ENCODE measurements at regions not wholly inside any gene's neighbourhood (a gene's known extent, or its start where the extent isn't known, plus 50 kb on each side); places are given as distances from the start of the nearest gene placed in this dataset.

DNA sequence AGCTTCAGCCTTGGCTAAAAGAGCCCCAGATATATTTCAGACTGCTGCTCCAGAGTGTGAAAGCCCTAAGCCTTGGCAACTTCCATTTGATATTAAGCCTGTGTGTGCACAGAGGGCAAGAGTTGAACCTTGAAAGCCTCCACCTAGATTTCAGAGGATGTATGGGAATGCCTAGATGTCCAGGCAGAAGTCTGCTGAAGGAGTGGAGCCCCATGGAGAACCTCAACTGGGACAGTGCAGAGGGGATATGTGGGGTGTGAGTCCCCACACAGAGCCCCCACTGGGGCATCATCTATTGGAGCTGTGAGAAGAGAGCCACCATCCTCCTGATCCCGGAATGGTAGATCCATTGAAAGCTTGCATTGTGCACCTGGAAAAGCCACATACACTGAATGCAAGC, 1784.8 kb upstream of the CDH9 start:
- H2AFZ ChIP-seq, result no peak overlapping the region
- Mint-ChIP-seq H3K9me3 (peaks cover 28% of the 10 kb centered on the region), H3K27ac (no peak overlapping the region), H3K4me3 (no peak overlapping the region), H3K36me3 (ENCODE audit: low read depth) (peaks cover 20% of the 10 kb centered on the region), H3K27me3 (ENCODE audit: insufficient read depth, low read depth, poor library complexity) (peaks cover 2% of the 10 kb centered on the region), H3K4me1 (no peaks in the 10 kb centered on the region)
- no peak for TF ChIP-seq REST (IDR thresholded peaks at IDR 0.05; ENCODE audit: unreplicated experiment)
- TF ChIP-seq EZH2 (IDR thresholded peaks at IDR 0.05; ENCODE audit: low read depth, unreplicated experiment), result no peak
- TF ChIP-seq ZNF114 (CRISPR knock-in tag; IDR thresholded peaks at IDR 0.05), result no peak
- TF ChIP-seq STAT1 (IDR thresholded peaks at IDR 0.05; ENCODE audit: unreplicated experiment), result no peak
- no peak for TF ChIP-seq POLR2AphosphoS5 (IDR thresholded peaks at IDR 0.05; ENCODE audit: low read depth)
- TF ChIP-seq ETS1 (IDR thresholded peaks at IDR 0.05), result no peak
- TF ChIP-seq CTCF (conservative IDR thresholded peaks at IDR 0.05; ENCODE audit: low read depth in 2 of 2), result no peak
- TF ChIP-seq CREB1 (CRISPR knock-in tag; IDR thresholded peaks at IDR 0.05; ENCODE audit: low read depth), result no peak
- no peak for TF ChIP-seq ZNF331 (CRISPR knock-in tag; IDR thresholded peaks at IDR 0.05; ENCODE audit: low read depth)
- no peaks in the 10 kb centered on the region for H3K4me1 ChIP-seq (ENCODE audit: insufficient read depth)
- H3K4me2 ChIP-seq, result no peak overlapping the region
- H3K27ac ChIP-seq (ENCODE audit: low read depth), result no peak overlapping the region
- no peaks in the 10 kb centered on the region for H3K27me3 ChIP-seq (ENCODE audit: insufficient read depth)
- no peaks in the 10 kb centered on the region for H3F3A ChIP-seq (replicated peaks; ENCODE audit: low read depth)
- no peak for ATAC-seq
- peaks cover 6% of the 10 kb centered on the region; the same call in 1 of the 2 replicates for H3K9me2 ChIP-seq (ENCODE audit: insufficient read depth)
- H3K36me3 ChIP-seq (ENCODE audit: insufficient read depth), result no peaks in the 10 kb centered on the region
- no peak overlapping the region for H3K4me3 ChIP-seq
- no peaks in the 10 kb centered on the region for H4K20me1 ChIP-seq (replicated peaks; ENCODE audit: insufficient read depth)
- H3K79me2 ChIP-seq (replicated peaks; ENCODE audit: insufficient read depth), result no peaks in the 10 kb centered on the region
- DNase-seq (ENCODE audit: low spot score), result no peak

DNA sequence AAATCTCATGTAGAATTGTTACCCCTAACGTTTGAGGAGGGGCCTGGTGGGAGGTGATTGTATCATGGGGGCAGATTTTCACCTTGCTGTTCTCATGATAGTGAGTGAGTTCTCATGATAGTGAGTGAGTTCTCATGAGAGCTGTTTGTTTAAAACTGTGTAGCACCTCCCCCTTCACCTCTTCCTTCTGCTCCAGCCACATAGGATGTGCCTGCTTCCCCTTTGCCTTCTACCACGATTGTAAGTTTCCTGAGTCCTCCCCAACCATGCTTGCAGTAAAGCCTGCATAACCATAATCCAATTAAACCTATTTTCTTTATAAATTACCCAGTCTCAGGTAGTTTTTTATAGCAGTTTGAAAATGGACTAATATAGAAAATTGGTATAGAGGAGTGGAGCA, 1783.7 kb upstream of the CDH9 start:
- no peak overlapping the region for H3K4me3 Mint-ChIP-seq
- TF ChIP-seq NANOG (IDR thresholded peaks at IDR 0.05; ENCODE audit: borderline replicate concordance) (no peak), CTCF (conservative IDR thresholded peaks at IDR 0.05; ENCODE audit: low read depth in 2 of 2) (no peak), STAT1 (IDR thresholded peaks at IDR 0.05; ENCODE audit: unreplicated experiment) (no peak), ZNF331 (CRISPR knock-in tag; IDR thresholded peaks at IDR 0.05; ENCODE audit: low read depth) (no peak), JUNB (IDR thresholded peaks at IDR 0.05; ENCODE audit: unreplicated experiment) (no peak), ETS1 (IDR thresholded peaks at IDR 0.05) (no peak), POLR2AphosphoS5 (IDR thresholded peaks at IDR 0.05; ENCODE audit: low read depth) (no peak), EZH2phosphoT487 (IDR thresholded peaks at IDR 0.05; ENCODE audit: unreplicated experiment) (no peak), ZNF114 (CRISPR knock-in tag; IDR thresholded peaks at IDR 0.05) (no peak)

More for the DNA sequence above, 1783.7 kb upstream of the CDH9 start:
- no peak for DNase-seq (ENCODE audit: low spot score)
- no peaks in the 10 kb centered on the region for H3K79me2 ChIP-seq (replicated peaks; ENCODE audit: insufficient read depth)
- no peaks in the 10 kb centered on the region for H3F3A ChIP-seq (replicated peaks; ENCODE audit: low read depth)
- H3K36me3 Mint-ChIP-seq (ENCODE audit: low read depth), result peaks cover 20% of the 10 kb centered on the region
- H3K27ac Mint-ChIP-seq, result no peak overlapping the region
- H2AFZ ChIP-seq, result no peak overlapping the region
- H3K9me2 ChIP-seq (ENCODE audit: insufficient read depth), result peaks cover 9% of the 10 kb centered on the region
- no peak overlapping the region for H3K27ac ChIP-seq (ENCODE audit: low read depth)
- ATAC-seq, result no peak
- no peaks in the 10 kb centered on the region for H3K27me3 ChIP-seq (ENCODE audit: insufficient read depth)
- no peaks in the 10 kb centered on the region for H4K20me1 ChIP-seq (replicated peaks; ENCODE audit: insufficient read depth)
- H3K4me1 Mint-ChIP-seq, result no peaks in the 10 kb centered on the region
- H3K36me3 ChIP-seq (ENCODE audit: insufficient read depth), result no peaks in the 10 kb centered on the region
- no peak overlapping the region for H3K4me2 ChIP-seq
- H3K9me3 Mint-ChIP-seq, result peaks cover 28% of the 10 kb centered on the region
- H3K4me3 ChIP-seq, result no peak overlapping the region
- H3K4me1 ChIP-seq (ENCODE audit: insufficient read depth), result no peaks in the 10 kb centered on the region
- peaks cover 2% of the 10 kb centered on the region for H3K27me3 Mint-ChIP-seq (ENCODE audit: insufficient read depth, low read depth, poor library complexity)

Measured in GM23338 (cell line).